Right renal pelvis (tissue), 4 donors: ENCODE measurements at regions not wholly inside any gene's neighbourhood (a gene's known extent, or its start where the extent isn't known, plus 50 kb on each side); places are given as distances from the start of the nearest gene placed in this dataset.

Experiments
- DNase-seq, 4 donors: peaks; one replicate each; pipeline ENCODE4 v3.0.0-alpha.2; 2013; ENCODE audit warnings: low read depth in 4 of 4, low spot score in 3 of 4, missing footprints in 1 of 4

DNA sequence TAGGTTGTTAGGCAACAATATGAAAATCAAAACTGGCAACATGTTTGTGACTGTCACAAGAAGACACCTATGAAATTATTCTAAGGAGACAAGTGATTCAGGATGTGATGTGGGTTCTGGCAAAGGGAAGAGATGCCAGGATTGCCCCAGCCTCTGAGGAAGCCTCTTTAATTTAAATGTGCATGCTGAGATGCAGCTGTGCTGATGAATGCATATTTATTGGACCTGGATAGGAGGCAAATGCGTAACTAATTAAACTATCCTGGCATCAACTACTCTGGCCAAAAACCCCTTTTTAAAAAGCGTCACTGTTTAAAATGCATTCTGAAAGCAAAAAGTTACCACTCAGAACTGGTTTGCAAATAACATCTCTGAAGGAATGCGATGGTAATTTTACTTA lies 176.5 kb upstream of the DPH6 start:
- no peak for DNase-seq

DNA sequence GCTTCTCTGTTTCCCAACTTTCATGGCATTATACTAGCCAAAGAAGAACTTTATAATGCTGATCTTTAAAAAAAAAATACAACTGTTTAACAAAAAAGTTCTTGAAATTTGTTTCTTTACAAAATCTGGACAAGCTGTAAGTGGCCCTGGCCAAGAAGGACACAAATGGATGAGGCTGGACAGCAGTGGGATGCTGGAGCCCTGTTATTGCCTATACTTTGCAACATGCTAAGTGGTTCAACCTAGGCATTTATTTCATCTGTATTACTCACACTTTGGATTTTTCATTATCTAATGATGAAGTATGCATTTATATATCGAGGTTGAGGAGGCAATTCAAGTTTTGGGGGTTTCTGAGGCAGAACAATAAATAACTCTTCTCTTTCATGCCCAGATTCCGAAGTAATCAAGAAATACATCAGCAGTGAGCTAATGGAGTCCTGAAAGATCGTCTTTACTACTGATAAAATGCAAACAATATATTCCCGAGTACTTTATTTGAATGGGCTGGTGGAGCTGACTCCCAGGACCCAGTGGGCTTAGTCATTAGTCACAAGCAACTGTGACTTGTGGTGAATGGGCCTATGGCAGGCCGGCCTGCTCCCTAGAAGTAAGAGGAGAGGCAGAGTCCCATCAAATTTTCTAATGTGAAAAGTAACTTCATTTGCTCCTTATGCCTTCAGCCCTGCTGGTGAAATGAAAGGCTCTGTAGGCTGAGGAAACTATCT lies 177.3 kb upstream of the DPH6 start:
- DNase-seq = no peak

DNA sequence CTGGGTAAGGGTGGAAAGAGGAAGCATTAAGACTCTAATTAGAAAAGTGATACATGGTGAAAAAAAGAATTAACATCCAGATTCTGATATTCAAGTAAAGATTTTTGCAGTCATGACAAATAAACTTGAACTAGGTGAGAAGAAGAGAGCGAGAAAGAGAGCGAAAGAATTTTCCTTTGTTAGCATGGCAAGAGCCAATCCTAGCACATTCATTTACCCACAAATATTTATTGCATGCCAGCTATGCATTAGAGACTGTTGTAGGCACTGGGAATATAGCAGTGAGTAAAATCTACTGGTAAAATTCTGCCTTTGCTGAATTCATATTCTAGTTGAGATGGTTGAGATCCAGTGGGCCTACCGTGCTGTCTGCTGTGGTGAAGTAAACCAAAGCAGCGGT lies 177.9 kb upstream of the DPH6 start:
- DNase-seq = no peak

DNA sequence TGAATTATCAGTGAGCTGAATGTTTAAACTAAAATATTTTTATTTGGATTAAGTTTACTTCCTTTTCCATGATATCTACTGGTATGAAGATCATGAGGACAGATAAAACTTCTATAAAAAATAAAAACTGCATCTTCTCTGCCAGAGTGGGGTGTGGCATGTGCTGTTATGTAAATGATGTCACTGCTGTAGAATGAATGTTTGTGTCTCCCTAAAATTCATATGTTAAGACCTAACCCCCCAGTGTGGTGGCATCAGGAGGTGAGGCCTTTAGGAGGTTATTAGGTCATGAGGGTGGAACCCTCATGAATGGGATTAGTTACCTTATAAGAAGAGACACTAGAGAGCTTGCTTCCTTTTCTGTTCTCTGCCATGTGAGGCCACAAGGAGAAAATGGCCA lies 178.7 kb upstream of the DPH6 start:
- no peak for DNase-seq

DNA sequence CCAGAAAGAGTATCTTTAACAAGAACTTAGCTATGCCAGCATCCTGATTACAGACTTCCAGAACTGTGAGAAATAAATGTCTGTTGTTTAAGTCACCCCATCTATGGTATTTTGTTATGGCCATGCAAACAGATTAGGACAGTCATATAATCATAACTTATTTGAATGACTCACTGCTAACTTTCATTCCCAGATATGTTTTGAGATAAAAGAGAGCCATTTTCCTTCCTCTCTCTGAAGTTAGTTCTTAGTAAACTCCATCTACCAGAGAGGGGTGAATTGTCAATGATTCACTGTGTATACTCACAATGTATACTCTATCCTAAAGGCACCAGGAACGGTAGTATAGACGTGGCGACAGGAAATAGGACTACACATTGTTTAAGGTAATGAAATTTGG lies 179.4 kb upstream of the DPH6 start:
- no peak for DNase-seq

DNA sequence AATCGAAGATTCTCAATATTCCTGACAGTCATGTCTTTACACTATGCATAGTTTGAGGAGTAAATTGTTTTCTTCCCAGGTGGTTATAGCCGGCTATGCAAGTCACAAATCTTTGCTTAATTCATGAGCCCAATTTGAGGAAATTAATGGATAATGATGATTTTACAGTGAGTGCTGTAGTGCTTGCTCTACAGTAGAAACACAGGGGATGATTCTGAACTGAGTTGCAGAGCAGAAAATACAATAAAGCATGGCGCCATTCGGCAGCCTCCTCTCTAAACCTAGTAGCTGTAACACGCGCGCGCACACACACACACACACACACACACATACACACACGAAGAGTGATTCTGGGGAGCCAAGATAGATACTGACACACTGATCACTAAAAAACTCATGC lies 181.7 kb upstream of the DPH6 start:
- no peak for DNase-seq

DNA sequence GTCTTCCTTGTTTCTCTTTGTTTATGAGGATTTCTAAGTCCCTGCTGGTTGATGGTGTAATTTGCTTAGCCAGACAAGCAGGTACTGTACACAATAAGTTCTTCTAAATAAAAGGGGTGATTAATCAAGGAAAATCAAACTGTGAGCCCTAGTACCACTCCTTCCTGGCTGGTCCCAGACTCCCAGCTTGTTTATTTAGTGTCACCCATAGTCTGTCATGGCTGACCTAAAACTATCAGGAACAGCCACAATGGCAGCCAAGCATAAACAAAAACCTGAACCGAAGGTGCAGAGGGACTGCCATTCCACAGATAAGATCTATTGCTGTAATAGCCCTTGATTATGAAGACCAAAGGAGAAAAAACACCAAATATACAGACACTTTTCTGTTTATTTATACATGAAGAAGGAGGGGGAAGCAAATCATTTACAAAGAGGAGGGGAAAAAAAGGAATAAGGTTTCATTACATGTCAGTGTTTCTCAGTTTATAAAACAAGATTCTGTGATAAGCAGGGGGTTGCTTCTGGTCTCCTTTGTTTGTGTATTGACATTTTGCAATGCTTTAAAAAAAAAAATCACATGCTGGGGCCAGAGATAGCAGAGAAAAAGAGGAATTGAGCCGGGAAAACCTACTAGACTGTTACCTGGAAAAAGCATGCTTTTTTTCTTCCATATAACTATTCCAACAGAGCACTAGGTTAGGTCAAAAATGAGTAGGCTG lies 182.4 kb upstream of the DPH6 start:
- no peak for DNase-seq

DNA sequence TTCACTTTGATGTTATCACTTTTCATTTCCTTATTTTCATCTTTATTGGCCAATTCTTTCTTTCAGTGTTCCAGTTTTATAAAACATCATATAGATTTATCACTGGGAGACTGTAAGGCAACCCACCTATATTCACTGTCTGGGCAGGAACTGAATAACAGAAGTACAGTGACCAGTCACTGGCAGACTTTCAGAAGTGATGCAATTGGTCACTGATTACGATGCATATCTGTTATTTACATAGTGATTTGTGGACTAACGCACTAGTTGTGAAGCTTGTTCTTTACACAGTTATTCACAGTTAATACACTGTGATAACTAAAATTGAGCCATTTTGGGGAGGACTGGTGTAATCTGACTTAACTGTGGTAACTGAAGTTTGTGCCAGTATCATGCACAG lies 190.2 kb upstream of the DPH6 start:
- DNase-seq = no peak

DNA sequence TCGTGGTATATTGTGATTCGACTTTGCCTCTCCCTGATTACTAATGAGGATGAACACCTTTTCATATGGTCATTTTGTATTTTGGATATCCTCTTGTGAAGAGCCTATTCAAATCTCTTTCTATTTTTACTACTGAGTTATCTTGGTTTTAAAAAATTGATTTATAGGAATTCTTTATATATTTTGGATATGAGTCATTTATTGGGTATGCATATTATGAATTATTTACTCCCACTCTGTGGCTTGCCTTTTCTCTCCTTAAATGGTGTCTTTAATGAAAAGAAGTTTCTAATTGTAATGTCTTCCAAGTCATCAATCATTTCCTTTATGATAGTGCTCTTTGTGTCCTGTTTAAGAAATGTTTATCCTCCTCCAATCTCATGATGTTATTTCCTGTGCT lies 191.5 kb upstream of the DPH6 start:
- DNase-seq = no peak

DNA sequence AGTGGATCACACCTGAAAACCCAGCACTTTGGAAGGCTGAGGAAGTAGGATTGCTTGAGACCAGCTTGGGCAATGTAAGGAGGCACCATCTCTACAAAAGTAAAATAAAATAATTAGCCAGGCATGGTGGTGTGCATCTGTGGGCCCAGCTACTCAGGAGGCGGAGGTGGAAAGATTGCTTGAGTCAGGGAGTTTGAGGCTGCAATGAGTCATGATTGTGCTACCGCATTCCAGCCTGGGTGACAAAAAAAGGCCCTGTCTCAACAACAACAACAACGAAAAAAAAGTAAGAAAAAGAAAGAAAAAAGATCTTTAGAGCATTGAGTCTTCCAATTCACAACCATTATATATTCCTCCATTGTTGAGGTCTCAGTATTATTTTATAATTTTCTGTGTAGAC lies 192.4 kb upstream of the DPH6 start:
- no peak for DNase-seq

DNA sequence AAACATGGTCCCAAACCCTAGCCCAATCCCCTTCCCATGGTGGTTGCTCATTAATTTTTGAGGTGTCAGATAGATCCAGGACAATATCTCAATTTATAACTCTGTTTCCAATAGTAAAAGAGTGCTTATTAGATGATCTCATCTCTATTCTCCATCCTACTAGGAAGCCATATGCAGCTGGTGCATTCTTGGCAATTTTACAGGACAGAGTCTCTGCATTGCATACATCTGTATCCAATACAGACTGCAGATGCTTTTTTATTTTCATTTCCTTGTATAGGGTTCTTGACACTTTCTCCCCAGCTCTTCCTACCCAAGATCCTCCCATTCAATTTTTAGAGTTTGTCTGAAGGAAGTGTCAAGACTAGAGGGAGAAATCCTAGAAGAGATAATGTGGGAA lies 194.8 kb upstream of the DPH6 start:
- DNase-seq = no peak

DNA sequence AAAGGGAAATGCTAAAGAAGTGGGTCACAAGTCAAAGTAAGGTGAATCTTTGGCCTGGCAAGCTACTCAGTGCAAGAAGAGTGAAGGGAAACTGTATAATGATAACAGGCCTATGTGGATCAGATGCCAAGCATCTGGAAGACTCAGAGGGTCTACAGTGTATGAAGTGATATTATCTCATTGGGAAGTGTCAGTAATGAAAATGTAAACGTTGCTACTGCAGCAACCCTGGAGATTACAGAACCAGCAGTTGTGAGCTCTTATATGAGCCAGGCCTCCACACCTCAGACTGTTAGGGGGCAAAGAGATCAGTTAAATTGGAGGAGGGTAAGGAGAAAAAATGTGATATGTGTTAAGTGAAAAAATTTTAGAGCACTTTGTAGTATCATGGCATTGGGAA lies 195.4 kb upstream of the DPH6 start:
- no peak for DNase-seq

DNA sequence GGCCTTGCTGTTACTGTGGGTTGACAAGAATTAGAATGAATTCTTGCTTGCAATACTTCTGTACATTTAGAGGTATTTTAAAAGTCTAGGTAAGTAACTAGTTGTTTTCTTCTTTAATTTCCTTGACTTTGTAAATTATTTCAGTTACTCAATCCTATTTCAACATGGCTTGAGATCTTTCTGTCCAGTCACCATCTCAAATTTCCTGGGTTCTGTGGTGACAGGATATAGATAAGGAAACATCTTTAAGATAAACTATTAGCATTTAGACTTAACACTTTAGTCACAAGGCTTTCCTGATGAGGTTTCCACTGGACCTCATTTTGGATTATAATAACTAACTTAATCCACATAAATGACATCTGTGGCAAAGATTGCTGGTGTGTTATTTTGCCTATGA lies 195.9 kb upstream of the DPH6 start:
- DNase-seq = no peak

DNA sequence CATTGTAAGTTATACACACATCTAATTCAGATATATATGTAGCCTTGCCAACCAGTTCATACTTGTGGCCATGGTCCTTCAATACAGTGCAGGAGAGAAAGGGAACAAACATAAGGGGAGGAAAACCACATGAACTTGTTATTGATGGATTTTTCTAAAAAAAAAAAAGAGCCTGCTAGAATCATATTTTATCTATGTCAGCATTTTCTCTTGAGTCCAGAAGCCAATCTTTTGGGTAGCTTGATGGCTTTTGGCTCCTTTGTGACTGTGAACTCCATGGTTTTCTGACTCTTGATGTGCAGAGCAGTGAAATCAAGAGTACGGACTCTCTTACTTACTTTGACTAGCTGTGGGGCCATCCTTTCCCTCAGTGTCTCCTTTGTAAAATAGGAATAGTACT lies 197.4 kb upstream of the DPH6 start:
- DNase-seq = no peak

DNA sequence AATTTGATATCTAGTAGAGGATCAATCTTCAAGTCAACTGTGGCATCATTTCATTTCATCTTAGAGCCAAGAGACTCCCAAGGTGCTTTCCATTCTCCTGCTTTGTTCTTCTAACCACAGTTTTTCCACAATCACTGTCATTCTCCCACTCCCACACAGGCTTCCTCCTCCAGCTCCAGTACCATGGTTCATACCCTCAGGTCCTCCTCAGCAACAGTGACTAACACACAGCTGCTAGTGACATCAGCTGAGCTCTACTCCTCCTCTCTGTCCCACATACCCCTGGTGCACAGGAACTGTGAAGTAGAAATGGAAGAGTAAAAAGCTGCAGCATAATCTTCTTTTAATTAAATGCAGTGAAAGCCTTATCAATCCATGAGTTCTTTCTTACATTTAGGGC lies 200.2 kb upstream of the DPH6 start:
- no peak for DNase-seq

DNA sequence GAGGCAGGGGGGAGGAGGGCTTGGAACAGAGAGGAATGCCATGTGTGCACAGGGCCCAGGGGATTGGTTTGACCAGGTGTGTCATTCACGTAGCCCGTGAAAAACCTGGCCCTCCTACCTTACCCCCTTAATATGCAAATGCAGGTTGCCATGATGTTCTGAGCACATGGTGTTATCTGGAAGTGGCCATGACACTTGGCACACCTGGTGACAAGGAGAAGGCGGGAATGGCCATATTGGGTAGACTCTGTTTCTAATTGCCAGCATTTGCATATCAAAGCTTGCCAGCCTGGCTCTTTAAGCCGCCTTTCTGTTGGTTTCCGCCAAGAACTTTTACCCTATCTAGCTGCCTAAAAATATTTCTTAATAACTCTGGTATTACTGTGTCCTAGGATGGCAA lies 202.1 kb upstream of the DPH6 start:
- no peak for DNase-seq

DNA sequence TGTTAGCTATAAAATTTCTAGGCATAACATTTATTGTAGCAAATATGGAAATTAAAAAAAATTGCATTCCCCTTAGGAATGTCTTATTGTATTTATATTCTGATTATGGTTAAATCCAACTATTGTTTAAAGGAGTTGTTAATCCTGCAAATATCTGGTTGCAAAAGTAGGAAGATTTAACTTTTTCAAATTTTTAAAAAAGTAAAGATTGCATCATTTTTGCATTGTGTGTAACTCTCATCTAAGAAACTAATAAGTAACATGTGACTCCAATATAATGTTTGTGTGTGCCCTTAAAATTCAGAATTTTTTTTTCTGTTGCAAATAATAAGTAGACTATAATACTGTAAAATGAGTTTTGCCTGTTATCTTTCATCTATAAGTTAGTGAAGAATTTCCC lies 204.1 kb upstream of the DPH6 start:
- DNase-seq = no peak

DNA sequence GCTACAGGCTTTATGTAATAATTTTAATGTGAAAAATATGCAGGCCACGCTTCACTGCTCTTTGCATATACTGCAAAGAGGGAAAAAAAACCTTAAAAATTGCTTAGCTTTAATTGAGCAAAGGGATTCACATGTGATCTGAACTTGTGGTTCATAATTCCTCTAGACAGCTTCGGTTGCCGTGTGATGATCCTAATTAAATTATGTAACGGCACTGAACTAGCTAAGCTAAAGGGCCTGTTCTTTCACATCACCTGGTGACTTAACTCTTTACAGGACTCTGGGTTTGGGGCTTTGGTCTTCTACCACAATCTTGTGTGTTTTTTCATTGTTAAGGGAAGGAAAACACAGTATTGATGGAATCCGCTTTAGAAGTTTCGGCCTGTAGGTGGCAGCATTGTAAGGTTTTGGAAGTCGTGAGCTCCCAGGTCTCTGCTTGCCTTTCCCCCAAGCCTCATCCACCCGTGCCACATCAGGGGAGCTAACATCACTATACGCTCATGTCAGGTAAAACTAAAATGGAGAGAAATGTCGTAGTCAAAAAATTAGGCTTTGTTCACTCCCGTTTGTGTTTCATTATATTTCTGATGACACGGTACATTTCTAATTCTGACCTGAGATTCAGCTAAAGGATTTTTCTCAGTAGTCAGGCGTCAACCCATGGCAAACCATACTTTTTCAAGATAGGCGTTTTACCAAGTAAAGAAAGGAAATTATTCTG lies 205.6 kb upstream of the DPH6 start:
- peak; percentile 87 to 90 (median 88) for DNase-seq

DNA sequence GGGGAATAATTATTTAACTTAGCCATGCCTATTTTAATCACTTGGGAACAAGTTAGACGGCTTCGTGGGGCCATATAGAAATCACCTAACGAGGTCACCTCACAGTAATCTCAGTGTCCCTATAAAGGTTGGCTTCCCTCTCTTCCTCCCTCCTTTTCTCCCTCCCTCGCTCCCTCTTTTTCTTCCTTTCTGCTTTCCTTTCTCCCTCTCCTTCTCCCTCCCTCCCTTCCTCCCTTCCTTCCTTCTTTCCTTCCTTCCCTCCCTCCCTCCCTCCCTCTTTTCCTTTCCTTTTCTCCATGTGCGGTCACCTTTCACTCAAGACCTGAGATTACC lies 206.1 kb upstream of the DPH6 start:
- no peak for DNase-seq

DNA sequence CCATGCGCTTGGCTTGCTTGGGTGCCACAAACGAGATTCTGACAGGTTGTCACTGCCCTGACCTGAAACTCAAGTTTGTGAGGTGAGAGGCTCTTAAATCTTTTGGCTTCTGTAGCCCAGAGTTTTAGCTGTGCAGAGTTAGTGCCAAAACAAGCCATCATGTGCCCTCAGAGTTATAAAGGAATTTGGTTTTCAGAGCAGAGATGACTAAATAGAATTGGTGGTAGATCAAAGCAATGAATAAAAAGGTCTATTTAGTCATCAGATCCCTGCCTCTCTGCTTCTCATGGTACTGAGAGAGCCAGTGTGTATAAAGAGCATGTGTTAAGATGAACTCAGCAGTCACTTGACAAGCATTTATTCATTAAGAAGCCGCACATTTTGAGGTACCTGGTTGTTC lies 207.5 kb upstream of the DPH6 start:
- no peak for DNase-seq

DNA sequence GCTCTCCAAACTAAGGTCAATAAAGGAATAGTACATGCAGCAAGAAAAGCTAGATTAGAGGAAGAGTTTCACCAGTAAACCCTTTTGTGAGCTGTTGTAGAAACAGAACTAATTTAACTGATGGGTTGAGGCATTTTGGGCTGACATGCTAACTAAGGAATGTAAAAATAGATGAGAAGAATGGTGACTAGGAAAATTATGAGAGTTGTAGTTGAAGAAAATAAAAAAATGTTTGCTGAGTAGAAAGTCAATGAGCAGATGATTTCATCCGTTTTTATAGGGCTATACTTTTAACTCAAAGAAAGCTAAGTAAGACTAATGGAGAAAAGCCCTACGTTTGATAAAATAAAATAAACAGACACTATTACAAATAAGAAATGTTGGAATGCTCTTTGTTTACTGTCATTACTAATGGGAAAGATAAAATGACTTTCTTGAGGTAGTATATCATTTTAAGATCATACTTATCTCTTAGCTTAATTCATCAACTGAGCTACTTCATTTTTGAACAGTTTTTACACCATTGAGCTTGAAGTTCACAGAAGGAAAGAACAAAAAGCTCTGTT lies 209.4 kb upstream of the DPH6 start:
- DNase-seq = no peak

DNA sequence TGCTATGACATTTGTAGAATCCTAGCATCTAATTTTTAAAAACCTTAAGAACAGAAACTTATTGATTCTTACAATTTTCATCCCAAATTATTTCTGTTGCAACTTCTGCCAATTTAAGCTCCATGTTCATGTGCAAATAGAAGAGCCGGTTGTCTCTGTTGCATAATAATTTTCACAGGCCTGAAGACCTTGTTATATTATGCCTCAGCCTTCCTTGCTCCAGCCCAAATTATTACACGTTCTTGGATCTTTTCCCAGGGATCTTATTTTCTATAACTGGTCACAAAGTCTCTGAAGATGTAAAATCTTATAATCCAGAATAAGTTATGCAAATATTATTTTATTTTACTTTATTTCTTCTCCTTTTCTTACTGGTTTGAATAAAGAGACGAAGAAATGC lies 210.7 kb upstream of the DPH6 start:
- no peak for DNase-seq
